ENCODE measurements at regions not wholly inside any gene's neighbourhood (a gene's known extent, or its start where the extent isn't known, plus 50 kb on each side); places are given as distances from the start of the nearest gene placed in this dataset.

DNA sequence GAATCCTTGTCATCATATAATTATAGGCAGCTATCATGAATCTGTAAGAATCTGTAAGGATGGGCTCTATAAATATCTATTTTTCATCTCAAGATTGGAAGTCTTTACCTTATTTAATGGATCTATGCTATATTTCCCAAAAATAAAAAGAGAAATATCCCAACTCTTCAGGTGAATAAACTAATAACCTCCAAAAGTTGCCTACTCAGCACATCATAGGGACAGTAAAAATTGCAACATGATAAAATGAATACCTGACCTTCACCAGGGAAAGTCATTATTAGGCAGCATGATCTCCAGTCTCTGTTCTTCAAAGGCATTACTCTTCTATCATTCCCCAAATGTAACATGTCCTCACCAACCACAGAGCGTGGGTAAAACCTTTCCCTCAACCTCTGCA lies 277.3 kb downstream of the RAB38 start:
- Histone ChIP-seq H3K23ac (ENCODE audit: low read length in 2 of 2) (no peak overlapping the region), H3K27ac (ENCODE audit: low read length, poor library complexity, severe bottlenecking) (no peak overlapping the region), H3K18ac (ENCODE audit: low read depth in 1 of 2, low read length in 2 of 2) (no peak overlapping the region), H3K4me2 (ENCODE audit: low read length, poor library complexity, severe bottlenecking) (no peak overlapping the region), H3K4me3 (ENCODE audit: insufficient read depth in 1 of 2, low read depth in 1 of 2, low read length in 2 of 2) (no peak overlapping the region), H3K4ac (ENCODE audit: low read depth in 1 of 2, low read length in 2 of 2) (no peak overlapping the region), H3K79me1 (replicated peaks; ENCODE audit: low read length, poor library complexity, severe bottlenecking) (no peaks in the 10 kb centered on the region), H2AFZ (ENCODE audit: low read depth, low read length) (no peak overlapping the region), H2BK5ac (ENCODE audit: low read depth, low read length, poor library complexity, severe bottlenecking) (no peak overlapping the region), H3K9ac (ENCODE audit: low read length) (no peak overlapping the region), H3K27me3 (ENCODE audit: control insufficient read depth in 1 of 2, insufficient read depth in 1 of 2, low read length in 2 of 2) (peaks cover 0 to 3% of the 10 kb centered on the region in 2 experiments), H2BK12ac (ENCODE audit: low read length in 2 of 2) (no peak overlapping the region), H3K14ac (ENCODE audit: low read length in 2 of 2) (no peak overlapping the region), H2BK120ac (ENCODE audit: low read depth, low read length) (no peak overlapping the region), H3K9me3 (ENCODE audit: control insufficient read depth, low read length) (no peaks in the 10 kb centered on the region), H4K8ac (ENCODE audit: low read length) (no peak overlapping the region), H2BK15ac (ENCODE audit: low read depth, poor library complexity, severe bottlenecking) (no peak overlapping the region), H3K4me1 (ENCODE audit: control insufficient read depth, insufficient read depth, low read depth, low read length) (no peaks in the 10 kb centered on the region), H3K36me3 (ENCODE audit: control insufficient read depth in 1 of 2, insufficient read depth in 2 of 2, low read depth in 1 of 2, low read length in 2 of 2) (no peaks in the 10 kb centered on the region), H4K91ac (ENCODE audit: low read length) (no peak overlapping the region), H2AK5ac (ENCODE audit: low read length, severe bottlenecking) (no peak overlapping the region)
- 24% methylated on average over 1 of the region's 1 CpG for WGBS
- no peak for DNase-seq

DNA sequence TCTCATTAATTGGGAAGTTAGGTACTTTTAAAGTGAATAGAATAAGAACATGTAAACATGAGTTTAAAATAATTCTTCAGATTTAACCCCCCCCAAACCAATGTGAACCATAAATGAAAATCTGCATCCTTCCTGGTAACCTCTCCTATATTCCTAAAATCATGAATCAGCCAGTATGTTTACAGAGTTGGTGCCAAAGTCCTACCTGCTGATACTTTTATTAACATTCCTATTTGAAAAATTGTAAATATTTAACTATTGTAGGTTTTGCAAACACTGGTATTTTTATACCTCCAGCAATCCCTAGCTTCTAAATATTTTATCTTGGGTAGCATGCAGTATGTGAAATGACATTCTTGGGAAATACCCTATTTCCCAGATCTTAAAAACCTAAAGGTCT lies 278.2 kb downstream of the RAB38 start:
- H3K18ac ChIP-seq (ENCODE audit: low read depth in 1 of 2, low read length in 2 of 2) = no peak overlapping the region
- H2AFZ ChIP-seq (ENCODE audit: low read depth, low read length) = no peak overlapping the region
- no peak overlapping the region for H2BK5ac ChIP-seq (ENCODE audit: low read depth, low read length, poor library complexity, severe bottlenecking)
- H2AK5ac ChIP-seq (ENCODE audit: low read length, severe bottlenecking) = no peak overlapping the region
- no peak overlapping the region for H3K4me3 ChIP-seq (ENCODE audit: insufficient read depth in 1 of 2, low read depth in 1 of 2, low read length in 2 of 2)
- no peak overlapping the region for H3K23ac ChIP-seq (ENCODE audit: low read length in 2 of 2)
- no peak overlapping the region for H3K27ac ChIP-seq (ENCODE audit: low read length, poor library complexity, severe bottlenecking)
- H3K27me3 ChIP-seq (ENCODE audit: control insufficient read depth in 1 of 2, insufficient read depth in 1 of 2, low read length in 2 of 2) = peaks cover 0 to 3% of the 10 kb centered on the region in 2 experiments
- no peak overlapping the region for H4K8ac ChIP-seq (ENCODE audit: low read length)
- no peak overlapping the region for H3K4me2 ChIP-seq (ENCODE audit: low read length, poor library complexity, severe bottlenecking)
- no peaks in the 10 kb centered on the region for H3K79me1 ChIP-seq (replicated peaks; ENCODE audit: low read length, poor library complexity, severe bottlenecking)
- no peaks in the 10 kb centered on the region for H3K4me1 ChIP-seq (ENCODE audit: control insufficient read depth, insufficient read depth, low read depth, low read length)
- H4K91ac ChIP-seq (ENCODE audit: low read length) = no peak overlapping the region
- no peak overlapping the region for H3K14ac ChIP-seq (ENCODE audit: low read length in 2 of 2)
- no peak for DNase-seq
- no peak overlapping the region for H3K4ac ChIP-seq (ENCODE audit: low read depth in 1 of 2, low read length in 2 of 2)
- H2BK15ac ChIP-seq (ENCODE audit: low read depth, poor library complexity, severe bottlenecking) = no peak overlapping the region
- H3K9me3 ChIP-seq (ENCODE audit: control insufficient read depth, low read length) = no peaks in the 10 kb centered on the region
- no peak overlapping the region for H3K9ac ChIP-seq (ENCODE audit: low read length)
- H3K36me3 ChIP-seq (ENCODE audit: control insufficient read depth in 1 of 2, insufficient read depth in 2 of 2, low read depth in 1 of 2, low read length in 2 of 2) = no peaks in the 10 kb centered on the region
- H2BK120ac ChIP-seq (ENCODE audit: low read depth, low read length) = no peak overlapping the region
- H2BK12ac ChIP-seq (ENCODE audit: low read length in 2 of 2) = no peak overlapping the region

DNA sequence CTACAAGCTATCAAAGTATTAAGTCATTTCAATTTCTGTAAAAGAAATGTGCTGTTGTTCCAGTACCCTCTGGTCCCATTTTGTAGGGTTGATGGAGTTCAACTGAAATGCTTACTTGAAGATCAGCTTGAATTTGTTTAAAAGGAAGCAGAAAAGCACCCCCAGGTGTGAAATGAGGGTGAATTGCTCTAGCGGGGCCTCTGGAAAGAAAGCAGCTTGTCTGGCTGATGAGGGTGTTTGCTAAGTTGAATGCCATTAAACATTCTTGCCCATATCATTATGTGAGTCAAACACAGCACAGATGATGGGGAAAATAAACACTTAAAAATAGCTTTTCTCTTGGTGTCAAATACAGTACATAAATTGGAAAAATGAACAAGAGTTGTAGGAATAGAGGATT lies 280.3 kb downstream of the RAB38 start:
- DNase-seq = no peak
- no peak overlapping the region for H2BK12ac ChIP-seq (ENCODE audit: low read length in 2 of 2)
- no peak overlapping the region for H3K9ac ChIP-seq (ENCODE audit: low read length)
- no peaks in the 10 kb centered on the region for H3K4me1 ChIP-seq (ENCODE audit: control insufficient read depth, insufficient read depth, low read depth, low read length)
- peaks cover 0 to 3% of the 10 kb centered on the region in 2 experiments for H3K27me3 ChIP-seq (ENCODE audit: control insufficient read depth in 1 of 2, insufficient read depth in 1 of 2, low read length in 2 of 2)
- no peak overlapping the region for H2BK120ac ChIP-seq (ENCODE audit: low read depth, low read length)
- no peak overlapping the region for H3K4me2 ChIP-seq (ENCODE audit: low read length, poor library complexity, severe bottlenecking)
- 89% methylated on average over 1 of the region's 1 CpG for WGBS
- H3K27ac ChIP-seq (ENCODE audit: low read length, poor library complexity, severe bottlenecking) = no peak overlapping the region
- H3K4me3 ChIP-seq (ENCODE audit: insufficient read depth in 1 of 2, low read depth in 1 of 2, low read length in 2 of 2) = no peak overlapping the region
- no peak overlapping the region for H2BK5ac ChIP-seq (ENCODE audit: low read depth, low read length, poor library complexity, severe bottlenecking)
- no peak overlapping the region for H3K4ac ChIP-seq (ENCODE audit: low read depth in 1 of 2, low read length in 2 of 2)
- H3K9me3 ChIP-seq (ENCODE audit: control insufficient read depth, low read length) = no peaks in the 10 kb centered on the region
- no peak overlapping the region for H3K14ac ChIP-seq (ENCODE audit: low read length in 2 of 2)
- no peak overlapping the region for H2AFZ ChIP-seq (ENCODE audit: low read depth, low read length)
- H4K8ac ChIP-seq (ENCODE audit: low read length) = no peak overlapping the region
- no peaks in the 10 kb centered on the region for H3K79me1 ChIP-seq (replicated peaks; ENCODE audit: low read length, poor library complexity, severe bottlenecking)
- no peak overlapping the region for H2AK5ac ChIP-seq (ENCODE audit: low read length, severe bottlenecking)
- no peak overlapping the region for H3K18ac ChIP-seq (ENCODE audit: low read depth in 1 of 2, low read length in 2 of 2)
- no peaks in the 10 kb centered on the region for H3K36me3 ChIP-seq (ENCODE audit: control insufficient read depth in 1 of 2, insufficient read depth in 2 of 2, low read depth in 1 of 2, low read length in 2 of 2)
- no peak overlapping the region for H2BK15ac ChIP-seq (ENCODE audit: low read depth, poor library complexity, severe bottlenecking)
- no peak overlapping the region for H3K23ac ChIP-seq (ENCODE audit: low read length in 2 of 2)
- no peak overlapping the region for H4K91ac ChIP-seq (ENCODE audit: low read length)

GRCh38 chr11:87892291-87892690 lies 283.0 kb downstream of the RAB38 start:
- H2BK12ac ChIP-seq (ENCODE audit: low read length in 2 of 2) = no peak overlapping the region
- H4K8ac ChIP-seq (ENCODE audit: low read length) = no peak overlapping the region
- no peak overlapping the region for H3K4ac ChIP-seq (ENCODE audit: low read depth in 1 of 2, low read length in 2 of 2)
- H3K4me2 ChIP-seq (ENCODE audit: low read length, poor library complexity, severe bottlenecking) = no peak overlapping the region
- H3K18ac ChIP-seq (ENCODE audit: low read depth in 1 of 2, low read length in 2 of 2) = no peak overlapping the region
- no peak overlapping the region for H3K23ac ChIP-seq (ENCODE audit: low read length in 2 of 2)
- H2AK5ac ChIP-seq (ENCODE audit: low read length, severe bottlenecking) = no peak overlapping the region
- no peak overlapping the region for H2AFZ ChIP-seq (ENCODE audit: low read depth, low read length)
- no peak overlapping the region for H2BK120ac ChIP-seq (ENCODE audit: low read depth, low read length)
- no peak overlapping the region for H3K9ac ChIP-seq (ENCODE audit: low read length)
- peaks cover 0 to 3% of the 10 kb centered on the region in 2 experiments for H3K27me3 ChIP-seq (ENCODE audit: control insufficient read depth in 1 of 2, insufficient read depth in 1 of 2, low read length in 2 of 2)
- H2BK15ac ChIP-seq (ENCODE audit: low read depth, poor library complexity, severe bottlenecking) = no peak overlapping the region
- no peaks in the 10 kb centered on the region for H3K4me1 ChIP-seq (ENCODE audit: control insufficient read depth, insufficient read depth, low read depth, low read length)
- WGBS = 87% methylated on average over 1 of the region's 1 CpG
- H2BK5ac ChIP-seq (ENCODE audit: low read depth, low read length, poor library complexity, severe bottlenecking) = no peak overlapping the region
- no peaks in the 10 kb centered on the region for H3K36me3 ChIP-seq (ENCODE audit: control insufficient read depth in 1 of 2, insufficient read depth in 2 of 2, low read depth in 1 of 2, low read length in 2 of 2)
- H4K91ac ChIP-seq (ENCODE audit: low read length) = no peak overlapping the region
- no peak overlapping the region for H3K4me3 ChIP-seq (ENCODE audit: insufficient read depth in 1 of 2, low read depth in 1 of 2, low read length in 2 of 2)
- H3K9me3 ChIP-seq (ENCODE audit: control insufficient read depth, low read length) = no peaks in the 10 kb centered on the region
- H3K79me1 ChIP-seq (replicated peaks; ENCODE audit: low read length, poor library complexity, severe bottlenecking) = no peaks in the 10 kb centered on the region
- no peak for DNase-seq
- H3K27ac ChIP-seq (ENCODE audit: low read length, poor library complexity, severe bottlenecking) = no peak overlapping the region
- no peak overlapping the region for H3K14ac ChIP-seq (ENCODE audit: low read length in 2 of 2)
